OCI-LY7 (cell line): ENCODE measurements at regions not wholly inside any gene's neighbourhood (a gene's known extent, or its start where the extent isn't known, plus 50 kb on each side); places are given as distances from the start of the nearest gene placed in this dataset.

Source experiments
- BruUV-seq: library from RNA; stranded (reverse); fragments of 400-500 nt; replicated peaks from 2 replicates; lab custom pipeline; 2021; lab: Mats Ljungman, UMichigan
- CTCF ChIA-PET: fragments of 300-600 bp; sonication (Branson Sonifier 250); formaldehyde crosslinking; loops from one replicate; lab custom pipeline; 2022; ENCODE audit warnings: antibody characterized with exemption; ENCODE audit not compliant: unreplicated experiment; lab: Charles Lee
- POLR2A ChIA-PET: fragments of 300-600 bp; sonication (Branson Sonifier 250); formaldehyde crosslinking; loops from one replicate; lab custom pipeline; 2022; ENCODE audit warnings: antibody characterized with exemption; lab: Charles Lee
- DNase-seq: peaks from one replicate; pipeline ENCODE4 v3.0.0-alpha.2; 2015; ENCODE audit warnings: low spot score
- H2AFZ ChIP-seq: fragments of 200-600 bp; sonication (generic), shearing (Covaris generic); 2 replicates; pipeline ENCODE4 v1.6.1; 2014; ENCODE audit warnings: mild to moderate bottlenecking, antibody characterized with exemption, low read length, moderate library complexity
- H3K27ac ChIP-seq: fragments of 200-600 bp; sonication (generic); 2 replicates; pipeline ENCODE4 v1.5.1; 2014; ENCODE audit warnings: mixed run types, low read depth, mild to moderate bottlenecking, moderate library complexity, low read length, inconsistent platforms; ENCODE audit not compliant: poor library complexity, severe bottlenecking
- H3K36me3 ChIP-seq: fragments of 200-600 bp; sonication (generic); 2 replicates; pipeline ENCODE4 v1.6.1; 2014; ENCODE audit warnings: mild to moderate bottlenecking, antibody characterized with exemption, low read length, moderate library complexity, mixed read lengths; ENCODE audit not compliant: insufficient read depth
- H3K4me1 ChIP-seq: fragments of 200-600 bp; sonication (generic); 2 replicates; pipeline ENCODE4 v1.5.1; 2014; ENCODE audit warnings: mild to moderate bottlenecking, low read length; ENCODE audit not compliant: insufficient read depth, poor library complexity, severe bottlenecking
- H3K4me2 ChIP-seq: fragments of 200-600 bp; sonication (generic); 2 replicates; pipeline ENCODE4 v1.6.1; 2014; ENCODE audit warnings: mild to moderate bottlenecking, low read length
- H3K4me3 ChIP-seq: fragments of 200-600 bp; sonication (generic); 2 replicates; pipeline ENCODE4 v1.5.1; 2014; ENCODE audit warnings: mild to moderate bottlenecking, low read depth, low read length; ENCODE audit not compliant: poor library complexity, severe bottlenecking
- H3K79me2 ChIP-seq: fragments of 200-600 bp; sonication (generic); 2 replicates; pipeline ENCODE4 v1.6.1; 2016; ENCODE audit warnings: low read depth, mild to moderate bottlenecking, low read length, moderate library complexity, mixed read lengths; ENCODE audit not compliant: insufficient read depth
- H3K9me2 ChIP-seq: fragments of 200-600 bp; sonication (generic); 2 replicates; pipeline ENCODE4 v1.6.1; 2016; ENCODE audit warnings: mild to moderate bottlenecking, low read length, mixed read lengths; ENCODE audit not compliant: insufficient read depth
- H3K9me3 ChIP-seq: fragments of 200-600 bp; sonication (generic); 2 replicates; pipeline ENCODE4 v1.6.1; 2014; ENCODE audit warnings: mild to moderate bottlenecking, mixed run types, low read length, mixed read lengths
- H4K20me1 ChIP-seq: fragments of 200-600 bp; sonication (generic); 2 replicates; pipeline ENCODE4 v1.6.1; 2014; ENCODE audit warnings: mild to moderate bottlenecking, antibody characterized with exemption, low read length, moderate library complexity, mixed read lengths; ENCODE audit not compliant: insufficient read depth
- EZH2phosphoT487 ChIP-seq: fragments of 200-600 bp; sonication (generic); IDR thresholded peaks from 2 replicates; pipeline ENCODE4 v1.6.1; 2018; ENCODE audit warnings: low read depth, borderline replicate concordance, mild to moderate bottlenecking, mixed run types, antibody characterized with exemption, low read length, moderate library complexity, mixed read lengths
- intact Hi-C: fragments of 100-400 bp; cut with micrococcal nuclease; formaldehyde crosslinking; loops from one replicate; pipeline ENCODE4 v1.10.0; 2022; ENCODE audit not compliant: unreplicated experiment
- TF ChIP-seq, protein P1 (sequence below): fragments of 200-600 bp; sonication (generic); conservative IDR thresholded peaks from 2 replicates; pipeline ENCODE4 v1.5.1; 2014; ENCODE audit warnings: mild to moderate bottlenecking, antibody characterized with exemption, low read length, moderate library complexity, mixed read lengths

DNA sequence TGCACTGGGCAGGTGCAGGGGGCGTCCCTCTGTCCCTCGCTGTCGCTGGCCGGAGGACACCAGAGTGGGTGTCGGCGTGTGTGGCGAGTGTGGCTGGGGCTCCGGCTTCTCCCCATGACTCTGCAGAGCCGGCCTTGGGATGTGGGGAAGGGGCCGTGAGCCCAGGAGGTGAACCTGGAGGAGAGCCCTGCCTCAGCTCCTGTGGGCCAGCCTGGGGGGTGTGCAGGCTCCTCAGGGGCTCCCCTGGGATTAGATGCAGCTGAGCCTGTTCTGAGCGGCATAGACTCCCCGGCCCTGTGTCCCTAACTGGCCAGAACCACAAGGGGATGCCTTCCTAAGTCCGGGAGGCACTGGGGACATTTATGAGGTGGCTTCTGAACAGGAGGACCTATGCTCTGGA lies 73.2 kb upstream of the GATA5 start:
- DNase-seq, result no peak
- Histone ChIP-seq H3K4me1 (no peaks in the 10 kb centered on the region), H3K4me3 (no peak overlapping the region), H3K79me2 (no peaks in the 10 kb centered on the region), H2AFZ (no peak overlapping the region), H3K9me3 (no peaks in the 10 kb centered on the region), H3K9me2 (no peaks in the 10 kb centered on the region), H3K27ac (no peak overlapping the region), H3K36me3 (no peaks in the 10 kb centered on the region), H4K20me1 (no peaks in the 10 kb centered on the region), H3K4me2 (no peak overlapping the region)
- TF ChIP-seq, protein P1, sequence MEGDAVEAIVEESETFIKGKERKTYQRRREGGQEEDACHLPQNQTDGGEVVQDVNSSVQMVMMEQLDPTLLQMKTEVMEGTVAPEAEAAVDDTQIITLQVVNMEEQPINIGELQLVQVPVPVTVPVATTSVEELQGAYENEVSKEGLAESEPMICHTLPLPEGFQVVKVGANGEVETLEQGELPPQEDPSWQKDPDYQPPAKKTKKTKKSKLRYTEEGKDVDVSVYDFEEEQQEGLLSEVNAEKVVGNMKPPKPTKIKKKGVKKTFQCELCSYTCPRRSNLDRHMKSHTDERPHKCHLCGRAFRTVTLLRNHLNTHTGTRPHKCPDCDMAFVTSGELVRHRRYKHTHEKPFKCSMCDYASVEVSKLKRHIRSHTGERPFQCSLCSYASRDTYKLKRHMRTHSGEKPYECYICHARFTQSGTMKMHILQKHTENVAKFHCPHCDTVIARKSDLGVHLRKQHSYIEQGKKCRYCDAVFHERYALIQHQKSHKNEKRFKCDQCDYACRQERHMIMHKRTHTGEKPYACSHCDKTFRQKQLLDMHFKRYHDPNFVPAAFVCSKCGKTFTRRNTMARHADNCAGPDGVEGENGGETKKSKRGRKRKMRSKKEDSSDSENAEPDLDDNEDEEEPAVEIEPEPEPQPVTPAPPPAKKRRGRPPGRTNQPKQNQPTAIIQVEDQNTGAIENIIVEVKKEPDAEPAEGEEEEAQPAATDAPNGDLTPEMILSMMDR, result no peak
- TF ChIP-seq EZH2phosphoT487, result no peak
- no TSS peak for BruUV-seq
- CTCF ChIA-PET, result interaction anchor here (0.6 kb wide), 1 partner anchor 52 kb away, joined by 3 read pairs; no protein-coding TSS in a partner anchor
- POLR2A ChIA-PET, result no interaction called here
- intact Hi-C loops, result no loop called here

DNA sequence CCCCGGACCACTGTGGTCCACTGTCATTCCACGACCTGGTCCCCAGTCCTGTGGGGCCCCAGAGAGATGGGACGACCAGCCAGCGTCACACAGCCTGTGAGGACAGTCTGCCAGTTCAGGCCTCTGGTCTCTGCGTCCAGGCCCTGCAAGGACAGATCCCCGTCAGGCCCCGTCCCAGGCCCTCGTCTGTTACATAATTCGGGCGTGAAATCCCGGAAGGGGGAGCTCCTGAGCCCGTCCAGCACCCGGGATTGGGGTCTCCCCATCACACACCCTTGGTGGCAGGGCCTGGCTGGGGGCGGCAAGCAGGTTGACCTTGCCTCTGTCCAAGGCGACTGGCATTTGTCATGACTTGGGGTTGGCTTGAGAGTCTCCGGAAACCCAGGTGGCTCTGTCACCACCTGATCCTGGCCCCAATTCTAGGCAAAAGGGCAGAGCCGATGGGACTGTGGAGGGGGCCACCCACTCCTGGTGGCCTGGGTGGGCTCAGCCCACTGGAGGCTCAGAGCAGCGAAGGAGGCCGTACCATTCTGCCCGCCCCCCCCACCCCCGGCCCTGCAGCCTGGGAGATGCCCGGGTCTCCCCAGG lies 73.8 kb upstream of the GATA5 start:
- BruUV-seq, result no TSS peak
- Histone ChIP-seq H2AFZ (no peak overlapping the region), H3K9me2 (no peaks in the 10 kb centered on the region), H3K9me3 (no peaks in the 10 kb centered on the region), H4K20me1 (no peaks in the 10 kb centered on the region), H3K4me3 (no peak overlapping the region), H3K79me2 (no peaks in the 10 kb centered on the region), H3K27ac (no peak overlapping the region), H3K36me3 (no peaks in the 10 kb centered on the region), H3K4me1 (no peaks in the 10 kb centered on the region), H3K4me2 (no peak overlapping the region)
- intact Hi-C loops, result no loop called here
- peak; percentile 7 for DNase-seq
- ChIA-PET CTCF (interaction anchor here (0.6 kb wide), 1 partner anchor 53 kb away, joined by 3 read pairs; no protein-coding TSS in a partner anchor), POLR2A (no interaction called here)
- TF ChIP-seq, protein P1, result peak; percentile 54
- no peak for TF ChIP-seq EZH2phosphoT487

DNA sequence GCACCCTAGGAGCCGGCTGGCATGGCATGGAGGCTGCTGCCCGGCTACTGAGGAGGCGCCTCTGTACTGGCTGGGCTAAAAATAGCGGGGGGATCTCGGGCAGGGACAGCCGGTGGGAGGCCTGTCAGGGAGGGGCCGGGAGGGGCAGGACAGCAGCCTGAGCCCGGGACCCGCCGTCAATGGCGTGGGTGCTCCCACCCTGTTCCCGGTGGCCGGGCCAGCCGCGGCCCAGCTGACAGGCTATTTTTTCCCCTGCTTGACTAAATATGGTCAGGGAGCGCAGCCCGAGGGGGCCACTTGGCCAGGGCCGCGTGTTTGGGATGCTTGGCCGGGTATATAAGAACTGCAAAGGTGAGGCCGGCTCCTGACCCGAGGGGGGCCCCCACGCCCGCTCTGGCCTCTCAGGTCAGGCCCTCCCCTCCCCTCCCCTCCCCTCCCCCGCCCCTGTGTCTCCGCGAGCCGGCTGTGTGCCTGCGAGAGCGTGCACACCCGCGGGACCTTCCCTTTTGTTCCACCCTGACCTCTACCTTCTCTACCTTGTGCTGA lies 74.4 kb upstream of the GATA5 start:
- DNase-seq, result no peak
- Histone ChIP-seq H3K9me2 (no peaks in the 10 kb centered on the region), H3K36me3 (no peaks in the 10 kb centered on the region), H3K9me3 (no peaks in the 10 kb centered on the region), H3K4me1 (no peaks in the 10 kb centered on the region), H4K20me1 (no peaks in the 10 kb centered on the region), H3K79me2 (no peaks in the 10 kb centered on the region), H3K4me3 (no peak overlapping the region), H3K27ac (no peak overlapping the region), H3K4me2 (no peak overlapping the region), H2AFZ (no peak overlapping the region)
- TF ChIP-seq, protein P1, result no peak
- no peak for TF ChIP-seq EZH2phosphoT487
- no TSS peak for BruUV-seq
- POLR2A ChIA-PET, result no interaction called here
- CTCF ChIA-PET, result no interaction called here
- intact Hi-C loops, result no loop called here
